ENCODE measurements at regions not wholly inside any gene's neighbourhood (a gene's known extent, or its start where the extent isn't known, plus 50 kb on each side); places are given as distances from the start of the nearest gene placed in this dataset.
"Not testable (repeated sequence)": the region's sequence is repeated elsewhere in the genome, so short reads cannot be mapped to it uniquely, and the experiment has no call there.

GRCh38 chr21:28118570-28118969, 874.1 kb downstream of the LTN1 start:
- Histone ChIP-seq H3K27me3 (ENCODE audit: control insufficient read depth in 2 of 2, insufficient read depth in 2 of 2, low read length in 2 of 2) (no peaks in the 10 kb centered on the region), H2AFZ (ENCODE audit: insufficient read depth, low read depth, low read length, poor library complexity, severe bottlenecking) (no peak overlapping the region), H3K36me3 (replicated peaks in 1 of 2; ENCODE audit: control insufficient read depth in 1 of 2, insufficient read depth in 2 of 2, low read length in 2 of 2) (no peaks in the 10 kb centered on the region), H3K4me3 (replicated peaks in 1 of 3; ENCODE audit: low read depth in 2 of 3, low read length in 3 of 3) (no peak overlapping the region), H3K9ac (ENCODE audit: insufficient read depth, low read length, poor library complexity, severe bottlenecking) (no peak overlapping the region), H3K4me2 (replicated peaks; ENCODE audit: extremely low read depth, low read length, poor library complexity, severe bottlenecking) (no peak overlapping the region), H3K4me1 (ENCODE audit: control insufficient read depth in 1 of 2, insufficient read depth in 2 of 2, low read length in 2 of 2) (no peaks in the 10 kb centered on the region), H4K20me1 (ENCODE audit: insufficient read depth, low read length) (no peaks in the 10 kb centered on the region), H3K9me3 (replicated peaks in 1 of 2; ENCODE audit: control insufficient read depth in 1 of 2, insufficient read depth in 1 of 2, low read length in 2 of 2) (peaks cover 0 to 4% of the 10 kb centered on the region in 2 donors), H3K79me2 (ENCODE audit: insufficient read depth, low read length) (no peaks in the 10 kb centered on the region), H3K27ac (ENCODE audit: low read depth in 1 of 2, low read length in 2 of 2) (no peak overlapping the region)
- H3K4me1 Mint-ChIP-seq: no peaks in the 10 kb centered on the region
- H3K36me3 Mint-ChIP-seq: no peaks in the 10 kb centered on the region
- H3K4me3 Mint-ChIP-seq: no peak overlapping the region
- H3K9me3 Mint-ChIP-seq: peaks cover 0 to 8% (median 3%) of the 10 kb centered on the region in 7 donors
- peaks cover 2 to 3% (median 2%) of the 10 kb centered on the region in 3 donors for H3K27me3 Mint-ChIP-seq (ENCODE audit: low read depth in 3 of 3)
- H3K27ac Mint-ChIP-seq: no peak overlapping the region
- TF ChIP-seq CTCF (IDR thresholded peaks at IDR 0.05): no peak
- intact Hi-C loops (cut with micrococcal nuclease): no loop called here
- WGBS (ENCODE audit: insufficient coverage): 100% methylated on average over 1 of the region's 3 CpGs
- no peak for DNase-seq

GRCh38 chr21:28114986-28115385, 877.7 kb downstream of the LTN1 start:
- WGBS (ENCODE audit: insufficient coverage): 88% methylated on average over 1 of the region's 5 CpGs
- DNase-seq; H2AFZ ChIP-seq (ENCODE audit: insufficient read depth, low read depth, low read length, poor library complexity, severe bottlenecking); H3K36me3 Mint-ChIP-seq; H3K79me2 ChIP-seq (ENCODE audit: insufficient read depth, low read length); H3K9me3 ChIP-seq (replicated peaks in 1 of 2; ENCODE audit: control insufficient read depth in 1 of 2, insufficient read depth in 1 of 2, low read length in 2 of 2); H3K27me3 ChIP-seq (ENCODE audit: control insufficient read depth in 2 of 2, insufficient read depth in 2 of 2, low read length in 2 of 2); H3K27me3 Mint-ChIP-seq (ENCODE audit: low read depth in 3 of 3); intact Hi-C loops (cut with micrococcal nuclease); H3K9ac ChIP-seq (ENCODE audit: insufficient read depth, low read length, poor library complexity, severe bottlenecking); H3K4me3 ChIP-seq (replicated peaks in 1 of 3; ENCODE audit: low read depth in 2 of 3, low read length in 3 of 3); H3K4me1 ChIP-seq (ENCODE audit: control insufficient read depth in 1 of 2, insufficient read depth in 2 of 2, low read length in 2 of 2); H4K20me1 ChIP-seq (ENCODE audit: insufficient read depth, low read length); H3K4me3 Mint-ChIP-seq; H3K36me3 ChIP-seq (replicated peaks in 1 of 2; ENCODE audit: control insufficient read depth in 1 of 2, insufficient read depth in 2 of 2, low read length in 2 of 2); H3K4me2 ChIP-seq (replicated peaks; ENCODE audit: extremely low read depth, low read length, poor library complexity, severe bottlenecking); H3K4me1 Mint-ChIP-seq; H3K27ac ChIP-seq (ENCODE audit: low read depth in 1 of 2, low read length in 2 of 2): not testable (repeated sequence)
- peak overlapping the region in 1 of 7 donors; percentile 1 for H3K27ac Mint-ChIP-seq
- H3K9me3 Mint-ChIP-seq: peaks cover 3 to 12% (median 5%) of the 10 kb centered on the region in 7 donors
